SKM-1 treated with dmso at 0.1 percent for 144 hours (cell line): ENCODE measurements at regions not wholly inside any gene's neighbourhood (a gene's known extent, or its start where the extent isn't known, plus 50 kb on each side); places are given as distances from the start of the nearest gene placed in this dataset.

Source experiments
- DNase-seq: peaks from one replicate; lab custom pipeline; 2025; ENCODE audit not compliant: unreplicated experiment; lab: John Stamatoyannopoulos, UW

DNA sequence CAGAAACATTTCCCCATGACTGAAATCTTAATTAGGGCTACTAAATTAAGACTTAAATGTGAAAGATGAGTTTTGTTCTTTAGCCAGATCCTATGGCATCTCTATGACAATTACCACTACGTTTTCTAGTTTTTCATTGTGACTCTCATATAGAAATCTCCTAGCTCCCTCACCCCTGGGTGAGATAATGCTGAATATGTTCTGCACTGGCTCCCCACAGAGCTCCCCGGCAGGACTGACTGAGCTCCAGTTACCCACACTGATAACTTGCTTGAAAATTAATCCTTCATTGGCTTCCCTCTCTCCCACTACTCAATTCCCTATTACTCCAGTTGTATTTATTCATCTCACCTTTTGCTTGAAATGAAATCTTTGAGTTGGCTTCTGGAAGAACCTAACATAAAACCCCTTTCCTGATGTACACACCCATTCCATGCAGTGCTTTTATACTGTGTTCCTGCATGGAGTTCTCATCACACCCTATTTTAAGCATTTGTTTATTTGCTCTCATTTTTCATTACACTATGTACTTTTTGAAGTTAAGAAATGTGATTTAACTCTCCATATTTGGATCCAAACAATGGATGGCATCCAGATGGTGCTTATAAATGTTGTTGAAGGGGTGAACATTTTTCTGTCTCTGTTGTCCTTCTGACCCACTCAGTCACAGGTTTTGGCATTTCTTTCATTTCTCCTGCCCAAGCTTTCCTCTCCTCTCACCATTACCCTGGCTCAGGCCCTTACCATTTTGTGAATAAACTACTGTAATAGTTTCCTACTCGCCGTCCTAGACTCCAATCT lies 623.4 kb downstream of the SPRY1 start:
- no peak for DNase-seq

DNA sequence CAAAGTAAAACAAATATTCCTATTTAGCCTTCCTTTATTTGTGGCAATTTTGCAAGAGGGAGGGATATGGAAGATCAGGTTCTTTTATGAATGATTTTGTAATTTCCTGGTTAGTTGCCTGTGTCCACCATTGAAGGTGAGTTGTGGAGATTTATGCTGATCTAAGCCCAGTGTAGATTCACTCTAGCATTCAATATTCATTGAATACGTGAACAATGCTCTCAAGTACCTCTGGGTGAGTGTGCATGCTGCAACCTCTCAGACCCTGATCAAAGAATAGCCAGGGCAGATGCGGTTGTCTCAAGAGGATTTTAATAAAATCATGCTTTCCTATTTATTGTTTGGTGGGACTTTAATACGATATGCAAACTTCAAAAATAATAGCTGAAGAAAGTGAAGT lies 628.4 kb downstream of the SPRY1 start:
- no peak for DNase-seq

DNA sequence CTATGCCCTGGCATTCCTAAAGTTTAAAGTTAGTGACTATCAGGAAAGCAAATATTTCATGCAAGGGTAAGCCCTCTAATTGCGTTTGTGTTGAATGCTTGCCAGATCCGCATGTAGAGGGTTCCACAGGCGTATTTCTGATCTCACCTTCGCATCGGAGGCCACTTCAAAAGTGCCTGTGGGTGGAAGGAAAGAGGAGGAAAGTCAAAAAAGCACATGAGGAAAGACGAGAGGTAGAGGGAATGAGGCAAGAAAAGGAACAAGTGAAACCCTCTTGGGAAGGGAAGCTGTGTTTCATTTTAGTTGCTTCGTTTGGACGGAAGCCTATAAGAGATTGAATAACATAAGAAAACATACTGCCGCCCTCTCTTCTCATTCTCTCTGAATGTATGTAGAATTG lies 628.8 kb downstream of the SPRY1 start:
- DNase-seq, result no peak

DNA sequence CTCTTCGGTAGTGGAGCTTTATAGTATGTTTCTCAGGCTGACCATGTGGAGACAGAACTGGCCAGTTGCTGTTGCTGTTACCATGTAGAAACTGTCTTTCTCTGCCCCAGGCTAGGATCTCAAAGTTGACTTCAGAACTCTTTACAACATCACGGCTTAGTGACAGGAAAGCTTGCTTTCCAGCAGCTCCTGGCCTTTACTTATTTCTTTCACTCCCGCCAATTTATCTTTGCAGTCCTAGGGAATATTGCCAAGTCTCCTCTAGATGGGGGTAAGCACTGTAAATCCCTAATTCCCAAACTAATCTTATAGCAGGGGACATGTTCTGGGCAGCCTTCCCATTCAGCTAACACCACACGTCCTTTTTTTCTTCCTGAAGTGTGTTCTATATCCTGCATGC lies 631.6 kb downstream of the SPRY1 start:
- no peak for DNase-seq

DNA sequence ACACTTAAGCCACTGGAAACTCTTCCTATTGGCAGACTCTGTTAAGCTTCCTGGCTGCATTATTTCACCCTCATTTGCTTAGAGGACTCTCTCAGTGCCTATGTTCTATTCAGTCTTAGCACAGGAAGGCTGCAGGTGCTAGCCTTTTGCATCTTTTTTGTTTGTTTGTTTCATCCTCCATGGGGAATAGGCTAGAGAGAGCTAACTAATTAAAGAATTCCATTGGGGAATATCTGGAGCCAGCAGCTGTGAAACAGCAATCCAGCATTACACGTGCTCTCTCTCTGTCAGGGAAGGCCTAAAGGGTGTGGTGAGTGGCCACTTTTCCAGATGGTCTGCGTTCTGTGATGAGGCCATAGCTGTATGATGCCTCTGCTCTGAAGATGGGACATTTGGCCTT lies 633.6 kb downstream of the SPRY1 start:
- DNase-seq, result no peak

DNA sequence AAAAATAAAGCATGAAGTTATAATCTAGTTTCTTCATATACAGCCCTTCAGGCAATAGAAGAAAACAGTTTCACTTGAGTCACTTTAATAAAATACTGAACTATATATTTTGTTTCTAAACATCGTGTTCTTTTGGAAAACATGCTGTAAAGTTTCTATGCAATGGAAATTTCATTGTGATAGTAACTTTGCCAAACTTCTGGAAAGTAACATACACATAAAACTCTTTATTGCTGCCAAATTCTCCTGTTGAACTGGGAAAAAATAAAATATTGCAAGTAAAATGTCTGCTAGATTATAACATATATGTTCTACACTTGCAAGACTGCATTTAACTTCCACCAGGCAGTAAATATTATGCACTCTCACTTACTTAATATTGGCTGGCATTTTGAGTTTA lies 635.4 kb downstream of the SPRY1 start:
- DNase-seq, result no peak

DNA sequence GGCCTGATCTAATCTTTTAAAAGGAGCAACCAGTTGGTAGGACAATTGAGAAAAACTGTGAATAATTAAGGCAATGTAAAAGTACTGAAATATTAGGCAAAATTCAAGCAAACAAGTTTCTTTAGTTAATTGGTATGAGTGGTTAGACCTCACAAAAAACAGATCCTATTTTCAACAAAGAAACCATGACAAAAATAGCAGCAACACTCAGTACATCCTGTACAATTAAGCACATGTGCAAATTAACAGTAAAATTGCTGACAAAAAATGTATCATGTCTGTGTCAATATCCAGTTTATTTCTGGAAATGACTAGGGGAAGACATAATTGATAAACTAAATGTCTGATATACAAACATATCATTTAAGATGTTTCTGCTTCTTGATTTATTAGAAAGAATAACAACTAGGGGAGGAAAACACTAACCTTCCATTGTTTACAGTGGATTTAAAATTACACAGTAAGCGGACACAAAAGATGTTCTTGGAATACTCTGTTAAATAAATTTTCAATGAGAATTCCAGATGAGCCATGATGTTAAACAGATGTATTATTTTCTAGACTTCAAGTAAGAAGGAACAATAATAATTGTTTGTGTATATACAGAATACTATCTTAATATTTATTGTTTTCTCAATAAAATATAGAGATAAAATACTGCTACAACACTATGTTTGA lies 638.9 kb downstream of the SPRY1 start:
- DNase-seq, result no peak

DNA sequence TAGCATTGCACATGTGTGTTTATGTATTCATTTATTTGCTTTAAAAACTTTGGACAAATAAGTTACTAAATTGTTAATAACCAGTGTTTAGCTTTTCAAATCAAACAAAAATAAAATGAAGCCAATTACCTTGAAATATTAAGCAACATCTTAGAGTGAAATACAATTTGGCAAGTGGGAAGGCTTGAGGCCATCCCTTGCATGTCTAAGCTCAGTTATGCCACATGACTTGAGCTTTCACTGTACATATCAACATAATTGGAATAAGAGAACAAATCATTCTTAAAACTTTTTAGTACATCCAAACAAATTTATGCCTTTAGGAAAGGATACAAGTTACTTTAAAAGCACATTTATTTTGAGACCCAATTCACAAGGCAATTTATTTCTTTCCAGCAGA lies 640.6 kb downstream of the SPRY1 start:
- no peak for DNase-seq

DNA sequence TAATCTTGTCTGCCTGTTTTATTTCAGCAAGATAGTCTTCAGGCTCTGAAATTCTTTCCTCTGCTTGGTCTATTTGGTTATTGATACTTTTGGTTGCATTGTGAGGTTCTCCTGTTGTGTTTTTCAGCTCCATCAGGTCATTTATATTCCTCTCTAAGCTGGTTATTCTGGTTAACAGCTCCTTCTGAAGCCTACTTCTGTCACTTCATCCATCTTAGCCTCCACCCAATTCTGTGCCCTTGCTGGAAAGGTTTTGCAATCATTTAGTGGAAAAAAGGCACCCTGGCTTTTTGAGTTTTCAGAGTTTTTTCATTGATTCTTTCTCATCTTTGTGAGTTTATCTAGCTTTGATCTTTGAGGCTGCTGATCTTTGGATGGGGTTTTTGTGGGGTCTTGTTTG lies 647.7 kb downstream of the SPRY1 start:
- no peak for DNase-seq

DNA sequence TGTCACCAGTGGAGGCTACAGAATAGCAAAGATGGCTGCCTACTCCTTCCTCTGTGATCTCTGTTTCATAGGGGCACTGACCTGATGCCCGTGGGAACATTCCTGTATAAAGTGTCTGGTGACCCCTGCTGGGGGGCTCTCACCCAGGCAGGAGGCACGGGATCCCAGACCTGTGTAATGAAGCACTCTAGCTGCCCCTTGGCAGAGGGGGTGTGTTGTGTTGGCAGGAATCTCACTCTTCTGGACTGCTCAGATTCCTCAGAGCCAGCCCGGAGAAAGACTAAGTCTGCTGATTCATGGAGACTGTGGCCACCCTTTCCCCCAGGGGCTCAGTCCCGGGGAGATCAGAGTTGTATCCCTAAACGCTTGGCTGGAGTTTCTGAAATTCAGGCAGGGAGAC lies 648.3 kb downstream of the SPRY1 start:
- DNase-seq, result no peak

DNA sequence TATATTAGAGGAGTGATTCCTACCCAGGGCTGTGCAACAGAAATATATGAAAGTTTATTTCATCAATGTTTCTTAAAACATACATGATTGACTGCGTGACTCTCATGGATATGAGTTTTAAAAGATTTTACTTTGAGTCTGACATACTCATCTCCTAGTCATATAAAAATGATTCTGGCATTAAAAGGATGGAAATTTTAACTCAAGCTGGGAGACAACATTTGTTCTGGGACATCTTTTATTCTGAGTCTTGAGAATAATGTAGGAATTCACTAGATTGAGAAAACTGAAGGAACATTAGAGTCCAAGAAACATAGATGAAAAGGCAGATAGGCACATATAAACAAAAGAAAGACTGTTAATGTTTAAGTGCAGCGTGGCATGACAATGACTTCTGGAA lies 649.6 kb downstream of the SPRY1 start:
- no peak for DNase-seq

DNA sequence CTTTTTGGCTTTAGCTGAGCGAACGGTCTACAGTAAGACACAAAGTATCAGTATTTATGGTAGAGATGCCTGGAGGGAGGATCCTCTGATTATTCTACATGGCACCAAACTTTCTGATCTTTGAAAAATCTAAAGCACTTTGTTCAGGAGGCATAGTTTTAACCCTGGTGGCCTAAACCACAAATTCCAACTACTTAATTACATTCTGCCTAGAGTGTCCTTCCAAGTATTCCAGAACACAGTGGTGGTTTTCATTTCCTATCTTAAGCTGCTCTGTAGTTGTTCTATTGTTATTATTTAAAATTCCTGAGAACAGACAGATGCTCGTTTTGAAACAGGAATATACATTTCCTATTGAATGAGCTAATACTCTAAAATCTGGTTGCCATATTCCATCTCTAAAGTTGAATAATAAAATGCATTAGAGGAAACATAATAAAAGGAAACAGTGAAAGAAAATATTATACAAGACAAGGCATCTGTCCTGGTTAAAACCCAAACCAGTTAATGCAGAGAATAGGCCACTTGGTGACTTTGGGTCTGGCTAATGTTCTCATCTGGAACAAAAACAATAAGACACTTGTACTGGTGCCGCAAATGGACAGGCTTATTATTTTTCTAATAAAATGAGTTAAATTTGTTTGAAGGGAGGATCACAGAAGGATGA lies 657.4 kb downstream of the SPRY1 start:
- no peak for DNase-seq

DNA sequence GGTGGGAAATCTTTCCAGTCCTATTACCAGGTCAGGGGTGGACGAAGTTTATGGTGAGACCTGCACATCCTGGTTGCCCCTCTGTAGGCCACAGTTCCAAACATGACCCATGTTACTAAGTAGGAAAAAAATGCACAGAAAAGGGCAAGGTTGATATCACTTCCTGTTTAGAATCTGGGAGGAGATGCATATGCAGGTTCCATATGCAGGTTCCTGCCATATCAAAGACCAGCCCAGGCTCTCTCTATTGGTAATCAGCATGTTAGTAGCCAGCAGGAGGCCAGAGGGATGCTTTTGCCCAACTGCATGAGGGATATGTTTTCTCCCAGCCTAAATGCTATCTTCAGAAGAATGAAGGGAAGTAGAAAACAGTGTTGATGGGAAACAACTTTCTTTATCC lies 657.2 kb downstream of the ANKRD50 start:
- DNase-seq, result no peak

DNA sequence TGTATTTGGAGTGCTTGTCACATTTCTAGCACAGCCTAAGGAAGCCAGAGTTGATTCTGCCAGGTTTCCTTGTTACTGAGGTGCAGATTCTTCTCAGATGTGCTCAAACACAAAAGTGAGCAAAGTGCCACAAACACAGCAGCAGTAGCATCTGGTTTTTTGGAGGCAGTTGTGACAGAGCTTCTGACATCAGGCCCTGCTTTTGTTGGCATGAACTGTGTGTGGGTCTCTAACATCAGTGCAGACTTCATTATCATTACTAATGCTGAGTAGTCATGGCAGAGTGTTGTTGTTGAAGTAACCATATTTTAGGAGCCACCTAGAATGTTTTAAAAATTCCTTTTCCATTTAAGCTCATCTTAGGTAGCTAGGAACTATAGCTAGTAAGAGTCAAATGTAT lies 656.6 kb downstream of the ANKRD50 start:
- no peak for DNase-seq

DNA sequence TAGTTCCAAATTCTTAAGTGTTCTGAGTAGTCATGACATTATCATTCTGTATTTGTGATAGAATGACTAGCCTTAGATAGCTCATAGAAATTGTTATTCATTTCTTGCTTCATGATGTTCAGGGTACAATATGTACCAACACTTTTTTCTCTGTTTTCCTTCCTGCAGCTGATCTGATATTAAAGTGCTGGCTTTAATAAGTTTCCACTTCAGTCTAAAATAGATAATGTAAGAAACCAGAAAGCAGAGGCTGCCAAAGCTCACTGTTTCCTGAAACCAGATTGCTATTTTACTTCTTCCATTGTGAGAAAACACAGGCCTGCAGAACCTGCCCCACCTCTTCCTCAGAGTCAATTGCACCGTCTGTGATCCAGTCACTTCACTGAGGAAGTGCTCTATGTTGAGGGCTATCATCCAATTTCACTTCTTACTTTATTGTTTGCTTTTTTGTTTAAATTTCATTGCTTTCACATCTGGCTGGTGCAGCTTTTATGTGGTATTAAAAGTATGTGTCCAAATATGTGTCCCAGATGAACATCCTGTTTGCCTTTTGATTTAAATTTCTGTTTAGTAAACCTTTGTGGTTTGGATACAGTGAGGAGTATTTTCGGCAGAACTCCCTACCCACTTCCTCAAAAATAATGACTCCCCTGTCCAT lies 652.1 kb downstream of the ANKRD50 start:
- peak; percentile 33 for DNase-seq

DNA sequence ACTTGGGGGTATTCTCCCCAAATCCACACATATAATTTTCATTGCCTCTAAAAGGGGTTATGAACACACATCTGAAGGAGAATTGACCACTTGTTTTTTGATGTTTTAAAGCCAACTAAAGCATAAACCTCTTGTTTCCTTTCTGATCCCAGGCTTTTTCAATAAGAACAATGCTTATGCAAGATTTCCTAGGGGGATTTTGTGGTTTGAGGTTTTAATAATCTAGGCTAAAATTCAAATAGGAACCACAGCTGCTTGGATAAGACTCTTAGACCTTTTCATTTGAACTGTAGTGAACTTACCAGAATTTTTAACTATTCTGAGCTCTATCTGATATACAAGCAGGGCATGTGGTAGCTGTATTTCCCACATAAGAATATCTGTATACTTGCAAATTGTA lies 651.1 kb downstream of the ANKRD50 start:
- DNase-seq, result no peak

DNA sequence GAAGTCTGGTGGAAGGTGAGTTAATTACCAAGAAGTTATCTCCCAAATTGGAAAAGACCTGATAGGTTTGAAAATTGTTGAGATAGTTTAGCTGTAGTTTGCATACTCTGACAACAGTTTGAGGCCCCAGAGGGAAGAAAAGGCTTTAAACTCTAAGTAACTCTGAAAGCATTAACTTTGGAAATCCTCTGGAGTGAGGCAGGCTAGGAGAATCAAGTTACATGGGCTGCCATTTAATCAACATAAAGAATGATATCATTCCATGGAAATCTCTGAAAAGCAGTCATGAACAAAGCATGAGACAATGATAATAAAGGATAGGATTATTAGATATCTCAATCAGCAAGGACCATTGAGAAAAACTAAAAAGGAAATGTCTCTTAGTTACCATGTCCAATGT lies 647.1 kb downstream of the ANKRD50 start:
- no peak for DNase-seq

DNA sequence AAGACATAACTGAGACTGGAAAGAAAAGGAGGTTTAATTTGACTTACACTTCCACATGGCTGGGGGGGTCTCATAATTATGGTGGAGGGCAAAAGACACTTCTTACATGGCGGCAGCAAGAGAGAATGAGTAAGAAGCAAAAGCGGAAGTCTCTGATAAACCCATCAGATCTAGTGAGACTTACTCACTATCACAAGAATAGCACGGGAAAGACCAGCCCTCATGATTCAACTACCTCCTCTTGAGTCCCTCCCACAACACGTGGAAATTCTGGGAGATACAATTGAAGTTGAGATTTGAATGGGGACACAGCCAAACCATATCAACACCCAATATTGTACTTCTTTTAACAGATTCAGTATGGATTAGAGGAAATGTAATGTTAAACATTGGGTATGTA lies 646.6 kb downstream of the ANKRD50 start:
- no peak for DNase-seq

DNA sequence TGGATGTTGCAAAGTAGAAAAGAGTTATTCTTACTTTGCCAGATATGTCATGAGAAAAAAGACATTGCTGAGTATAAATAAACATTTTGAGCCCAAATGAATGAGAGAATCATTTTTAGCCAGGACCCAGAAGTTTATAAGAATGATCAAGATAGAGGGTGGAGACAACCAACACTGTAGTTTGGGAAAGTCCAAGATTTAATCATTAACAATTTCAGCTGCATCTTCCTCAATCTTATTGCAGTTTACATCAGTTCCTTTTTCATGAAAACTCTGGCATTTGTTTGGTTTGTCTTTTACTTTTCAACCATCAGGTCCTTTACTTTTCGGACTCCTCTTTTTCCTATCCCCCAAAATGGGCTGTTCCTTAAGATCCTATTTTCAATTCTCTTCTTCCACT lies 645.9 kb downstream of the ANKRD50 start:
- no peak for DNase-seq

DNA sequence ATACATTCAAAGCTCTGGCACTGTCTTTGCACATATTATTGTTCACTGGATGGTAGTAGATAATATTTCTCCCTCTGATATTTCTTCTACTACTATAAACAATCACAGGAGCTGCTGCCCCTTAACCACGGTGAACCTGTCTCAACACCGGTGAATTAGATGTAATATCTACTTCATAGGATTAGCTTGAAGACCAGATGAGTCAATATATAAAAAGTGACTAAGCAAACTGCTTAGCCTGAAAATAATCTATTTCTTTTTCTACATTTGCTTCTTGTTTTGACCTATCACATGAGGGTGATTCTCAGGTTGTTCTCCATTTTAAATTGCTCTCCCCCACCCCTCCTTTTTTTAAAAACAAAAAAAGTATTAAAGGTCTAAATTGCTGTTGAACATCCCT lies 645.5 kb downstream of the ANKRD50 start:
- DNase-seq, result no peak

DNA sequence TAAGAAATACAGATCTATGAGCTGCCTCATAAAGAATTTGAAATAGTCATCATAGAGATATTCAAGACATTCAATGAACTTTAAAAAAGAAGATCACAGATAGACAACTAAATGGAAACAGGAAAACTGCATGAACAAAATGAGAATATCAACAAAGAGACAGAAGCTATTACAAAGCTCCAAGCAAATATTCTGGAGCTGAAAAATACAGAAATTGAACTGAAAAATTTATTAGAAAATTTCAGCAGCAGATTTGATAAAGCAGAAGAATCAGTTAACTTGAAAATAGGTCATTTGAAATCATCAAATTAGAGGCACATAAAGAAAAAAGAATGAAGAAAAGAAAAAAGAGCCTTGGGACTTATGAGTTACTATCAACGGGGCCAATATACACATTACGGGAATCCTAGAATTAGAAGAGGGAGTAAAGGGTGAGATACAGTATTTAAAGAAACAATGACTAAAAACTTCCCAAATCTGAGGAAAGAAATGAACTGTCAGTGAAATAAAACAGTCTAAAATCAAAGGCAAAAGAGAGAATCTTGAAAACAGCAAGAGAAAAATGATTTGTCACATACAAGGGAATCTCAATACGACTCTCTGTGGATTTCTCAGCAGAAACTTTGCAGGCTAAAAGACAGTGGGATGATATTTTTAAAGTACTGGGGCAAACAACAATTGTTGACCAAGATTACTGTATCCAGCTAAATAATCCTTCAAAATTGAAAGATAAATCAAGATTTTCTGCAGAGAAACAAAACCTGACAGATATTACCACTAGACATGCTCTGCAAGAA lies 641.6 kb downstream of the ANKRD50 start:
- no peak for DNase-seq
